Adrenal gland (tissue), 5 donors: ENCODE measurements at regions not wholly inside any gene's neighbourhood (a gene's known extent, or its start where the extent isn't known, plus 50 kb on each side); places are given as distances from the start of the nearest gene placed in this dataset.
"Not testable (repeated sequence)": the region's sequence is repeated elsewhere in the genome, so short reads cannot be mapped to it uniquely, and the experiment has no call there.

Source experiments
- POLR2A ChIP-seq, 2 donors: fragments of 450-650 bp; IDR thresholded peaks; one replicate each; pipeline ENCODE4 v1.6.1; 2017; ENCODE audit warnings: antibody characterized with exemption in 2 of 2, mild to moderate bottlenecking in 2 of 2, moderate library complexity in 1 of 2
- TF ChIP-seq, protein P1 (sequence below), 6 experiments: fragments of 450-650 bp in 4 of 6; fragments of 200-600 bp in 2 of 6; sonication (generic) in 1 of 6; IDR thresholded peaks; 1 replicate in 5 of 6; 2 replicates in 1 of 6; pipeline versions ENCODE4 v1.5.1 to v1.8.0; 2016 to 2021; ENCODE audit warnings: antibody characterized with exemption in 6 of 6, mild to moderate bottlenecking in 2 of 6, moderate library complexity in 1 of 6
- donor health status: DM: no; HTN: no; CAD: no.

DNA sequence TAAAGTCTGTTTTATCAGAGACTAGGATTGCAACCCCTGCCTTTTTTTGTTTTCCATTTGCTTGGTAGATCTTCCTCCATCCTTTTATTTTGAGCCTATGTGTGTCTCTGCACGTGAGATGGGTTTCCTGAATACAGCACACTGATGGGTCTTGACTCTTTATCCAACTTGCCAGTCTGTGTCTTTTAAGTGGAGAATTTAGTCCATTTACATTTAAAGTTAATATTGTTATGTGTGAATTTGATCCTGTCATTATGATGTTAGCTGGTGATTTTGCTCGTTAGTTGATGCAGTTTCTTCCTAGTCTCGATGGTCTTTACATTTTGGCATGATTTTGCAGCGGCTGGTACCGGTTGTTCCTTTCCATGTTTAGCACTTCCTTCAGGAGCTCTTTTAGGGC, 128.3 kb downstream of the SRGAP2 start:
- TF ChIP-seq, protein P1, sequence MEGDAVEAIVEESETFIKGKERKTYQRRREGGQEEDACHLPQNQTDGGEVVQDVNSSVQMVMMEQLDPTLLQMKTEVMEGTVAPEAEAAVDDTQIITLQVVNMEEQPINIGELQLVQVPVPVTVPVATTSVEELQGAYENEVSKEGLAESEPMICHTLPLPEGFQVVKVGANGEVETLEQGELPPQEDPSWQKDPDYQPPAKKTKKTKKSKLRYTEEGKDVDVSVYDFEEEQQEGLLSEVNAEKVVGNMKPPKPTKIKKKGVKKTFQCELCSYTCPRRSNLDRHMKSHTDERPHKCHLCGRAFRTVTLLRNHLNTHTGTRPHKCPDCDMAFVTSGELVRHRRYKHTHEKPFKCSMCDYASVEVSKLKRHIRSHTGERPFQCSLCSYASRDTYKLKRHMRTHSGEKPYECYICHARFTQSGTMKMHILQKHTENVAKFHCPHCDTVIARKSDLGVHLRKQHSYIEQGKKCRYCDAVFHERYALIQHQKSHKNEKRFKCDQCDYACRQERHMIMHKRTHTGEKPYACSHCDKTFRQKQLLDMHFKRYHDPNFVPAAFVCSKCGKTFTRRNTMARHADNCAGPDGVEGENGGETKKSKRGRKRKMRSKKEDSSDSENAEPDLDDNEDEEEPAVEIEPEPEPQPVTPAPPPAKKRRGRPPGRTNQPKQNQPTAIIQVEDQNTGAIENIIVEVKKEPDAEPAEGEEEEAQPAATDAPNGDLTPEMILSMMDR (IDR thresholded peaks at IDR 0.05), result not testable (repeated sequence)
- TF ChIP-seq POLR2A (IDR thresholded peaks at IDR 0.05), result not testable (repeated sequence)
